ENCODE measurements at regions not wholly inside any gene's neighbourhood (a gene's known extent, or its start where the extent isn't known, plus 50 kb on each side); places are given as distances from the start of the nearest gene placed in this dataset.
A peak's percentile ranks its signal among the peaks of the same experiment; 100 is the strongest.
"Not testable (repeated sequence)": the region's sequence is repeated elsewhere in the genome, so short reads cannot be mapped to it uniquely, and the experiment has no call there.

DNA sequence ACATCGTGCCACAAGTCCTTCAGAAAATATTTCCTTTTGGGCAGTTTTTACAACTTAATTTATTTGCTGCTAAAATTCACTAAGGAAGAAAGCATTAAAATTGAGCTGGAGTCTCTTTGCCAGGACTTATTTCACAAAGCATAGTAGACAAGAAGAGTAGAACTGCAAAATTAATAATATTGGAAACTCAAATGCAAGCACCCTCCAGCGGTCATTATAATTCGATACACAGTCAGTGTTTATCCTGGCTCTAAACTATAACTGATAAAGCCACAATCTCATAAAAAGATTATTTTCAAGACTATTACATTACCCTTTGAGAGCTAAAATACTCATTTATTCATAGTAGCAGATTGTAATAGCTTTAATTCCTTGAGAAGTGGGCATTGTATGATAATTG lies 655.4 kb downstream of the RWDD3 start:
- H3K27ac ChIP-seq = no peak overlapping the region
- no peak for ATAC-seq (replicated peaks in 6 of 8)
- 0 to 70% (median 64%) methylated on average over 1 to 3 of the region's 3 CpGs for WGBS, 10 experiments
- no peak overlapping the region for H3K4me3 ChIP-seq
- in situ Hi-C loops (cut with MboI; ENCODE audit: low pct_unique_long_range_greater_than_20kb in 2 of 9, low sequenced_read_pairs in 9 of 9, unreplicated experiment in 9 of 9) = no loop called here
- peaks cover 3 to 10% of the 10 kb centered on the region in 2 donors for H3K4me1 ChIP-seq (replicated peaks in 1 of 2)

DNA sequence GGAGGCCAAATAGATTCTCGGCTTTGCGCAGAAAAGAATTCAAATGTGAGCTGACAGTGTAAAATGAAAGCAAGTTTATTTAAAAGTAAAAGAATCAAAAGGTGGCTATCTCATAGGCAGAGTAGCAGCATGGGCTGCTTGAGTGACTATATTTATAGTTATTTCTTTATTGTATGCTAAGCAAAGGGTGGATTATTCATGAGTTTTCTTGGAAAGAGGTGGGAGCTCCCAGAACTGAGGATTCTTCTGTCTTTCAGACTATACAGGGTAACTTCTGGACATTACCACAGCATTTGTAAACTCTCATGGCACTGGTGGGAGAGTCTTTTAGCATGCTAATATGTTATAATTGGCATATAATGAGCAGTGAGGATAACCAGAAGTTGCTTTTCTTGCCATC lies 659.9 kb downstream of the RWDD3 start:
- peaks cover 3 to 6% of the 10 kb centered on the region in 2 donors for H3K4me1 ChIP-seq (replicated peaks in 1 of 2)
- H3K27ac ChIP-seq = no peak overlapping the region
- peak in 3 of 8 experiments; percentile 57 to 82 (median 73) for ATAC-seq (replicated peaks in 6 of 8)
- 54 to 100% (median 95%) methylated on average over 1 to 2 of the region's 2 CpGs; no CpG with 5 or more reads in 4 of the 10 experiments for WGBS, 10 experiments
- no peak overlapping the region for H3K4me3 ChIP-seq
- in situ Hi-C loops (cut with MboI; ENCODE audit: low pct_unique_long_range_greater_than_20kb in 2 of 9, low sequenced_read_pairs in 9 of 9, unreplicated experiment in 9 of 9) = no loop called here

DNA sequence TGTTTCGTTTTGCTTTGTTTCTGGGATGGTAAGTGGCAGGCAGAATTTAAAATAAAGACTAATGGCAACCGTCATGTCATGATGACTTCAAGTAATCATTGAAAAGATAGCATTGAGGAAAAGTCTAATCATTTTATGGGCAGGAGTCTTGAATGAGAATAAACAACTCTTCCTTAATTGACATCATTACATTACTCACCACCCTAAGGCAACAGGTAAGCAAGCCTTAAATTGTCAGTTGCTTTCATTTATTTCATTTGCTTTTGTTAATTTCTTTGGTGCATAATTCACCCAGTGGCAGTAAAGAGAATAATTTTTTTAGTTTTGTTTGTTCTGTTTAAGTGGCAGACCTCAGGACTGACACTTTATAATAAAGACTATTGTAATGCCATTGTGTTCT lies 669.0 kb downstream of the RWDD3 start:
- 0 to 94% (median 67%) methylated on average over 1 to 2 of the region's 2 CpGs for WGBS, 10 experiments
- in situ Hi-C loops (cut with MboI; ENCODE audit: low pct_unique_long_range_greater_than_20kb in 2 of 9, low sequenced_read_pairs in 9 of 9, unreplicated experiment in 9 of 9) = no loop called here

DNA sequence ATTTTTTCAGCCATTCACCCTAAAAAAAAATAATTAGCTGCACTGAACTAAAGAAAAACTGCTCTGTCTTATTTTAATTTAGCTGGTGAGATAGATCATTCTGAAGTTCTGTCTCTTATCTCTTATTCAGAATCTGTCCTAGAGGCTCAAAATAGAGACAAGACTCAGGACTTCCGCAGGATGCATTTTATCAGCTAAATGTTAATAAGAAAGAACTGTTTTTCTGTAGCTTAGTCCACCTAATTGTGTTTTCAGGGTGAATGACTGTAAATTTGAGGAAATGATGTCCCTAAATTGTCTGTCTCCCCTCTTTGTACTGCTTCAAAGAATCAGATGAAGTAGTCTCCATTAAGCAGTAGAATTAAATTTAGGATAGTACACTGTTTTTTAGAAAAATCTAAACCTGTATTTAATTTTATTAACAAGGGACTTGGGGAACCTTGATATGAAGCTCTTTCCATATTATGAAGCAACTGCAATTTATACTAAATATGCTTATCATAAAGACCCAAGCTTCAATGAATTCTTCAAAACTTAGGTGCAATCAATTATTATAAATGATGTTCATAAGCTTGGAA lies 671.9 kb downstream of the RWDD3 start:
- H3K4me1 ChIP-seq (replicated peaks in 1 of 2) = no peaks in the 10 kb centered on the region
- no peak for ATAC-seq (replicated peaks in 6 of 8)
- in situ Hi-C loops (cut with MboI; ENCODE audit: low pct_unique_long_range_greater_than_20kb in 2 of 9, low sequenced_read_pairs in 9 of 9, unreplicated experiment in 9 of 9) = no loop called here
- WGBS, 10 experiments = 0 to 100% (median 79%) methylated on average over 1 of the region's 1 CpG
- H3K27ac ChIP-seq = no peak overlapping the region
- H3K4me3 ChIP-seq = no peak overlapping the region

More for the DNA sequence above, 669.0 kb downstream of the RWDD3 start:
- no peak for ATAC-seq (replicated peaks in 6 of 8)
- H3K4me3 ChIP-seq = no peak overlapping the region
- no peaks in the 10 kb centered on the region for H3K4me1 ChIP-seq (replicated peaks in 1 of 2)
- no peak overlapping the region for H3K27ac ChIP-seq

DNA sequence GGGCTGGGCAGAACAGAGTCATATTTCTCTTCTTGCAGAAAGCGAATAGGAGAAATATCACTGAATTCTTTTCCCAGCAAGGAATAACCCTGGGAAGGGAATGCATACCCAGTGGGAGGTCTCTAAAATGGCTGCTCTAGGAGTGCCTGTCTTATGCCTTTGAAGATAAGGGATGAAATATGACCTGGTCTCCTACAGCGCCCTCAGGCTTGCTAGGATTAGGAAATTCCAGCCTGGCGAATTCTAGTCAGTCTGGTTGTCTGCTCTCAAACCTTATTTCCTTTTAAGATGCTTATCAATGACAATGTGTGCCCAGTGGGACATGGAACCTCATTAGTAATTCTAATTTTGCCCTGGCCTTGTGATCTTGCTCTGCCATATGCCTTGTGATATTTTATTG lies 677.7 kb downstream of the RWDD3 start:
- H3K4me3 ChIP-seq; in situ Hi-C loops (cut with MboI; ENCODE audit: low pct_unique_long_range_greater_than_20kb in 2 of 9, low sequenced_read_pairs in 9 of 9, unreplicated experiment in 9 of 9); ATAC-seq (replicated peaks in 6 of 8); H3K4me1 ChIP-seq (replicated peaks in 1 of 2); H3K27ac ChIP-seq: not testable (repeated sequence)
- WGBS, 10 experiments = 0 to 100% (median 80%) methylated on average over 1 to 3 of the region's 3 CpGs; no CpG with 5 or more reads in 3 of the 10 experiments

DNA sequence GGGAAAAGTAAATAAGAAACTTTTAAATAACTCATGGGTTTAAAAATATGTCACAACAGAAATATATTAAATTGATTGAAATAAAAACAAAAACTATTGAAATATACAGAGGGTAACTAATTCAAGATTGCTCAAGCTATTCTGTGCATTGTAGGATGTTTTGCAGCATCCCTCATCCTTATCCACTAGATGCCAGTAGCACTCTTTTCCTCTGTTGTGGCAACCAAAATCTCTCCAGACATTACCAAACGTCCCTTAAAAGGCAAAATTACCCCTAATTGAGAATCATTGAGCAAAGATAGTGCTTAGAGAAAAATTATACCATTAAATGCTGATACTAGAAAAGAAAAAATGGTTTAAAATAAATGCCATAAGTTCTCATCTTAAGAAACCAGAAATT lies 682.6 kb downstream of the RWDD3 start:
- WGBS, 10 experiments = 0 to 20% (median 8%) methylated on average over 1 of the region's 1 CpG; no CpG with 5 or more reads in 1 of the 10 experiments
- Histone ChIP-seq H3K4me3 (no peak overlapping the region), H3K27ac (no peak overlapping the region), H3K4me1 (replicated peaks in 1 of 2) (no peaks in the 10 kb centered on the region)
- in situ Hi-C loops (cut with MboI; ENCODE audit: low pct_unique_long_range_greater_than_20kb in 2 of 9, low sequenced_read_pairs in 9 of 9, unreplicated experiment in 9 of 9) = no loop called here
- peak in 2 of 8 experiments; percentile 33 to 45 for ATAC-seq (replicated peaks in 6 of 8)

DNA sequence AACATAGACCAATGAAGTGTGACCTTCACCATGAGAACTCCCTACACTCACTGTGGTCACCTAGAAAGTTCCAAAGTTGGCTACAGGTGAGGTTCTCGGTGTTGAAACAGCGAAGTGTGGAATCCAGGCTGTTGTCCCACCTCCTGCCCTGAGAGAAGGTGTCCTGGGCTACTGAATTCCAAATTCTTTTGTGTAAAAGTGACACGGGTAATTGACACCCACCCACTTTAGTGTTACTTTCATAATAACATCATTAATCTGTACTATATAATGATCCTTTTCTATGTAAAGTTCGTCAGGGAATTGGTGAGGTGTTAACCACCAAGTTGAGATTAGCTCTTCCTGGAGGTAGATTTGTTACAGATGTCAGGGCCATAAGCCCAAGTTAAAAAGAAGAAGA lies 690.7 kb downstream of the RWDD3 start:
- Histone ChIP-seq H3K4me1 (replicated peaks in 1 of 2) (no peaks in the 10 kb centered on the region), H3K4me3 (no peak overlapping the region), H3K27ac (no peak overlapping the region)
- no peak for ATAC-seq (replicated peaks in 6 of 8)
- WGBS, 10 experiments = 0 to 95% (median 89%) methylated on average over 1 to 4 of the region's 4 CpGs
- in situ Hi-C loops (cut with MboI; ENCODE audit: low pct_unique_long_range_greater_than_20kb in 2 of 9, low sequenced_read_pairs in 9 of 9, unreplicated experiment in 9 of 9) = no loop called here

DNA sequence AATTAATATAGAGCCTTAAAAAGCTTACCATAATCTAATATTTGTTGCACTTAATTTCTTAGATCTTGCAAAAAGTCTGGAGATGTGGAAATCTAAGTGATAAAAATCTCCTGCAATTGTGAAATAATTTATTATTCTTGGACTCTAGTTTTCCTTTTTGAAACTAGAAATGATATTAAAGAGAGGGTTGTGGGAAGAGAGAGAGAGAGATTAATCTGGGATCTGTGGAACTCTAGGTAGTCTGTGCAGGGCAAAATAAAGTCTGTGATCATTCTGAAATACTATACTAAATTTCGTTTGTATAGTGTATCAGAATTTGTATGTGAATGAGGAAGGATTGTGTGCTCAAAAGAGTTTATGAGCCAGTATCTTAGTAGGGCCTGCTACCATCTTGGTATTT lies 692.3 kb downstream of the RWDD3 start:
- WGBS, 10 experiments = 0 to 67% (median 40%) methylated on average over 1 of the region's 1 CpG; no CpG with 5 or more reads in 2 of the 10 experiments
- in situ Hi-C loops (cut with MboI; ENCODE audit: low pct_unique_long_range_greater_than_20kb in 2 of 9, low sequenced_read_pairs in 9 of 9, unreplicated experiment in 9 of 9) = no loop called here
- no peak for ATAC-seq (replicated peaks in 6 of 8)
- Histone ChIP-seq H3K27ac (no peak overlapping the region), H3K4me3 (no peak overlapping the region), H3K4me1 (replicated peaks in 1 of 2) (no peaks in the 10 kb centered on the region)

DNA sequence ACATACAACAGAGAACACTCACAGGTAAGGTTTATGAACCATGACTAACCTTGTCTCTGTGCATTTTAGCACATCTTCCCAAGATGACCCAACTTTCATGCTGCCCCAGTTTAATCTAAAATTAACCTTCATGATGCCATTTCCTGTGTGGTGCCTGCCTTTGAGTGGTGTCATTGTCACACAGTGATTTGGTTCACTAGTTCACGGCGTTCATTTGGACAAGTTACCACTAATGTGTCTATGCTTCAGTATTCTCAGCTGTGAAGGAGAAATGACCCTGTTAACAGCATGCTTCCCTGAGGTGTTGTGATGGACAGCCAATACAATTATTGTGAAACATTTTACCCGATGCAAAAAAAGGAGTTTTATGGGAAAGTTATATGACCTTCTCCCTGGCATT lies 693.1 kb downstream of the RWDD3 start:
- Histone ChIP-seq H3K4me1 (replicated peaks in 1 of 2) (no peaks in the 10 kb centered on the region), H3K27ac (no peak overlapping the region), H3K4me3 (no peak overlapping the region)
- no peak for ATAC-seq (replicated peaks in 6 of 8)
- in situ Hi-C loops (cut with MboI; ENCODE audit: low pct_unique_long_range_greater_than_20kb in 2 of 9, low sequenced_read_pairs in 9 of 9, unreplicated experiment in 9 of 9) = no loop called here
- 50 to 96% (median 83%) methylated on average over 1 to 3 of the region's 3 CpGs for WGBS, 10 experiments

DNA sequence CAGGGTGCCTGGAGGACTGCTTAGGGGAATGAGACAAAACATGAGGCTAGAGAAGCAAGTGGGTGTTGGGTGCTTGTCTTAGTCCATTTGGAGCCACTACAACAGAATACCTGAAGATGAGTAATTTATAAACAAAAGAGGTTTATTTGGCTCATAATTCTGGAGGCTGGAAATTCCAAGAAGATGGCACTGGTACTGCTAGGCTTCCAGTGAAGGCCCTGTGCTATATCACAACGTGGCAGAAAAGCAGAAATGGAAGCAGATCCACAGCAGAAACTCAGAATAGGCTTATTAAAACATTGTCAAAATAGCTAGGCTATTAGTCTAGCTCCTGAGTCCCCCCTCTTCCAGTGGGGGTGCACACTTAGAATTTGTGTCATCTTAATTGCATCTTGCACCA lies 701.7 kb downstream of the RWDD3 start:
- H3K27ac ChIP-seq = no peak overlapping the region
- WGBS, 10 experiments = 0 to 71% (median 54%) methylated on average over 1 of the region's 1 CpG; no CpG with 5 or more reads in 3 of the 10 experiments
- H3K4me1 ChIP-seq (replicated peaks in 1 of 2) = no peaks in the 10 kb centered on the region
- in situ Hi-C loops (cut with MboI; ENCODE audit: low pct_unique_long_range_greater_than_20kb in 2 of 9, low sequenced_read_pairs in 9 of 9, unreplicated experiment in 9 of 9) = no loop called here
- no peak overlapping the region for H3K4me3 ChIP-seq
- no peak for ATAC-seq (replicated peaks in 6 of 8)

DNA sequence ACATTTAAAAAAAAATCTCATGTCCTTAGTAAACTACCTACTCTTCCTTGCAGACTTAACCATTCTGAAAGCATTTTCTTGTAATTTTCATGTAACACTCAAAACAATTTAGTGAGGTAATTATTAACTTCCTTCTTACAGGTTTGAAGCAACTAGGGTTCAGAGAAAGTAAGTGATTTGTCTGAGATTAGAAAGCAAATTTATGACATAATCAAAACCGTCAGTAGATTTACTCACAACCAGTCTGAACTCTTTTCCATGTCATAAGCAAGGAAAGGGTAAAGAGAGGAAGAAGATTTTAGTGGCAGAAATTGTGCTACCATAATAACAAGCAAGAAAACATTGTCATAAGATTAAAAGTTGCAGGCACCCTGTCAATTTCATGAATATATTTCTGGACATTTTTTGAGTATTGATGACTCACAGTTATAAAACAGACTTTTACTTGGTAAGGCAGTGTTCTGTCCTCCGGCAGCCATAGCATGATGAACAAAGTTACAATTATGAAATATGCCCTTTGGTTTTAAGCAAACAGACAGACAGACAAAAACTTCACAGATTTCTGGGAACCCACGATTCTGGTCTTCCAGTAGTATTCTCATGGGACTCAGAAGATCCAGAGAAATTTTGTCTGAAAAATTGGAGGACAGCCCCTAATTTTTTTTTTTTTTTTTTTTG lies 707.2 kb downstream of the RWDD3 start:
- no peak for ATAC-seq (replicated peaks in 6 of 8)
- in situ Hi-C loops (cut with MboI; ENCODE audit: low pct_unique_long_range_greater_than_20kb in 2 of 9, low sequenced_read_pairs in 9 of 9, unreplicated experiment in 9 of 9) = no loop called here
- Histone ChIP-seq H3K27ac (no peak overlapping the region), H3K4me3 (no peak overlapping the region), H3K4me1 (replicated peaks in 1 of 2) (no peaks in the 10 kb centered on the region)
- 0 to 100% (median 81%) methylated on average over 1 to 3 of the region's 3 CpGs for WGBS, 10 experiments

DNA sequence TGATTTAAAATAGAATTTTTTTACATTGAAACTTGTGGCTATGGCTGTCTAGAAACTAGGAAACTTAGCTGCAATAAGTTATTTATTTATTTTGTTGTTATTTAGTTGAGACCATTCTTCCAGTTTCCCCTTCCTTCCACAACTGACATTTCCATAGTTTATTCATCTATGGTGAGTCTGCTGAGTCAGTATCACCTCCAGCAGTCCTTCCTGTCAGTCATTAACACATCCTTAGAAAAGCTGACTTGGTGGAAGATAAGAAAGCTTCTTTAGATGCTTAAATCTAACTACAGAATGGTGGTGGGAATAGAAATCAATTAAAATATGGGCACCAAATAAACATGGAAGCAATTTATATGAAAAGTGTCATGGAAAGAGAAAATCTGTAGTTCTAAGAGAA lies 714.0 kb downstream of the RWDD3 start:
- ATAC-seq (replicated peaks in 6 of 8) = peak in 2 of 8 experiments; percentile 20 to 72
- Histone ChIP-seq H3K4me1 (replicated peaks in 1 of 2) (peaks cover 0 to 5% of the 10 kb centered on the region in 2 donors), H3K4me3 (no peak overlapping the region), H3K27ac (no peak overlapping the region)
- in situ Hi-C loops (cut with MboI; ENCODE audit: low pct_unique_long_range_greater_than_20kb in 2 of 9, low sequenced_read_pairs in 9 of 9, unreplicated experiment in 9 of 9) = no loop called here

DNA sequence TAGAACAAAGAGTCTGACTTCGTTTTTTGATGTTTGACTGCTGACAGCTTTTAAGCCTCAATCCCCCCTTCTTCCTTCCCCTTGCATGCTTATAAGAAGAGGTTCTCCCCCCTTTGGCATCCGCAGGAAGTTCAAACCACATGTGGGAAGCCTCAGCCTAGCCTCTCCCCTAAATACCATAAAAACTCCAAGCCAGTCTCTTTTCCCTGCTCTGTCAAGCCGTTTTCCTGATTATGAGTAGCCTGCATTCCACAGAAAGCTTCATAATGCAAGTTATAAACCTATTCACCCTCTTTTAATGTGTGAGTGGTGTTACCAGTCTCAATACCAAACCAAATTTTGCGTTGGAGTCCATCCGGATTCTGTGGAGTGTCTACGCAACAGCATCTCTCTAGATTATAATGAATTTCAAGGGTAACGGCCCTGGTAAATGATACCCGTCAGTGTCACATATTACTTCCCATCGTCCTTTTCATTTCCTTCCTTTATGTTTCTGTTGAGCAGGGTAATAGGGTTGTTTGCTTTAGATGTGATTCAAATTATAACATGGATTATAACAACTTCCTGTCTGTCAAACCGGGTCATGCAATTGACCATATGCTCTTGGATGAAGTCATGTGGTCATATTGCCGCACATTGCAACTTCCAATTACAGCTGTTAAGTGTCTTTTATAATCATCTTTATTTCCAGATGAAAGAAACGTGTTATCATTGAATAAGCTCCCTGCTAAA lies 717.5 kb downstream of the RWDD3 start:
- Histone ChIP-seq H3K4me3 (no peak overlapping the region), H3K27ac (no peak overlapping the region), H3K4me1 (replicated peaks in 1 of 2) (peaks cover 10 to 27% of the 10 kb centered on the region in 2 donors)
- no peak for ATAC-seq (replicated peaks in 6 of 8)
- WGBS, 10 experiments = 46 to 93% (median 85%) methylated on average over 7 to 11 of the region's 12 CpGs
- in situ Hi-C loops (cut with MboI; ENCODE audit: low pct_unique_long_range_greater_than_20kb in 2 of 9, low sequenced_read_pairs in 9 of 9, unreplicated experiment in 9 of 9) = loop anchor here in 1 of 9 experiments (25.0 kb wide), 1 partner anchor 236 kb away; no protein-coding TSS in a partner anchor

All from motor neuron (in vitro differentiated cells).